Ascending aorta (tissue), 2 donors: ENCODE measurements at regions not wholly inside any gene's neighbourhood (a gene's known extent, or its start where the extent isn't known, plus 50 kb on each side); places are given as distances from the start of the nearest gene placed in this dataset.

Source experiments
- DNase-seq, 2 donors: peaks; one replicate each; pipeline ENCODE4 v3.0.0-alpha.2; 2019; ENCODE audit warnings: low spot score in 2 of 2
- H3K27ac ChIP-seq, 2 donors: fragments of 200-600 bp; sonication (generic); one replicate each; pipeline ENCODE4 v1.5.1; 2016 to 2017; ENCODE audit warnings: mild to moderate bottlenecking in 1 of 2
- H3K27me3 ChIP-seq: fragments of 200-600 bp; sonication (generic); one replicate; pipeline ENCODE4 v1.5.1; 2017
- H3K36me3 ChIP-seq, 2 donors: fragments of 200-600 bp; sonication (generic); one replicate each; pipeline ENCODE4 v1.5.1; 2016
- H3K4me1 ChIP-seq, 2 donors: fragments of 200-600 bp; sonication (generic); one replicate each; pipeline ENCODE4 v1.5.1; 2016 to 2017; ENCODE audit warnings: mild to moderate bottlenecking in 1 of 2
- H3K4me3 ChIP-seq, 2 donors: fragments of 200-600 bp; sonication (generic); one replicate each; pipeline ENCODE4 v1.5.1; 2016 to 2017; ENCODE audit warnings: mild to moderate bottlenecking in 1 of 2
- H3K9me3 ChIP-seq, 2 donors: fragments of 200-600 bp; sonication (generic); one replicate each; pipeline ENCODE4 v1.5.1; 2016
- CTCF ChIP-seq, 3 experiments: fragments of 200-600 bp in 2 of 3; fragments of 450-650 bp in 1 of 3; sonication (generic) in 2 of 3; IDR thresholded peaks; one replicate each; pipeline ENCODE4 v1.5.1; 2016 to 2019; ENCODE audit warnings: antibody characterized with exemption in 3 of 3, mild to moderate bottlenecking in 1 of 3, moderate library complexity in 1 of 3
- intact Hi-C: fragments of 100-400 bp; cut with DNase I; formaldehyde crosslinking; loops from one replicate; pipeline ENCODE4 v1.15.1; 2023

- DNase-seq = no peak
Measured at GRCh38 chr19:31485472-31485871, 136.2 kb upstream of the TSHZ3 start.

GRCh38 chr19:31491242-31491641 lies 142.0 kb upstream of the TSHZ3 start:
- DNase-seq = no peak
- Histone ChIP-seq H3K36me3 (no peaks in the 10 kb centered on the region), H3K4me1 (no peaks in the 10 kb centered on the region), H3K4me3 (no peak overlapping the region), H3K9me3 (no peaks in the 10 kb centered on the region), H3K27me3 (no peaks in the 10 kb centered on the region), H3K27ac (no peak overlapping the region)
- no peak for TF ChIP-seq CTCF (IDR thresholded peaks at IDR 0.05)
- intact Hi-C loops = no loop called here

More at GRCh38 chr19:31485472-31485871, 136.2 kb upstream of the TSHZ3 start:
- Histone ChIP-seq H3K27me3 (no peaks in the 10 kb centered on the region), H3K4me1 (no peaks in the 10 kb centered on the region), H3K36me3 (no peaks in the 10 kb centered on the region), H3K27ac (no peak overlapping the region), H3K4me3 (no peak overlapping the region), H3K9me3 (no peaks in the 10 kb centered on the region)
- intact Hi-C loops = no loop called here
- TF ChIP-seq CTCF (IDR thresholded peaks at IDR 0.05) = no peak

- H3K4me1 ChIP-seq = no peaks in the 10 kb centered on the region
- no peaks in the 10 kb centered on the region for H3K9me3 ChIP-seq
- DNase-seq = no peak
- H3K27ac ChIP-seq = no peak overlapping the region
- no peaks in the 10 kb centered on the region for H3K36me3 ChIP-seq
- intact Hi-C loops = no loop called here
- no peak overlapping the region for H3K4me3 ChIP-seq
- no peaks in the 10 kb centered on the region for H3K27me3 ChIP-seq
- no peak for TF ChIP-seq CTCF (IDR thresholded peaks at IDR 0.05)
Measured at GRCh38 chr19:31492050-31492449, 142.8 kb upstream of the TSHZ3 start.

GRCh38 chr19:31496076-31496475 lies 146.8 kb upstream of the TSHZ3 start:
- DNase-seq = peak in 1 of 2 donors; percentile 35
- Histone ChIP-seq H3K4me1 (no peaks in the 10 kb centered on the region), H3K36me3 (no peaks in the 10 kb centered on the region), H3K4me3 (no peak overlapping the region), H3K9me3 (no peaks in the 10 kb centered on the region), H3K27me3 (no peaks in the 10 kb centered on the region), H3K27ac (no peak overlapping the region)
- intact Hi-C loops = no loop called here
- TF ChIP-seq CTCF (IDR thresholded peaks at IDR 0.05) = no peak

GRCh38 chr19:31497709-31498108 lies 148.5 kb upstream of the TSHZ3 start:
- H3K9me3 ChIP-seq = no peaks in the 10 kb centered on the region
- no peaks in the 10 kb centered on the region for H3K36me3 ChIP-seq
- H3K27ac ChIP-seq = no peak overlapping the region
- no peak for TF ChIP-seq CTCF (IDR thresholded peaks at IDR 0.05)
- H3K27me3 ChIP-seq = no peaks in the 10 kb centered on the region
- DNase-seq = peak in 1 of 2 donors; percentile 28
- H3K4me3 ChIP-seq = no peak overlapping the region
- H3K4me1 ChIP-seq = no peaks in the 10 kb centered on the region
- intact Hi-C loops = no loop called here

- no peak overlapping the region for H3K4me3 ChIP-seq
- no peaks in the 10 kb centered on the region for H3K4me1 ChIP-seq
- no peaks in the 10 kb centered on the region for H3K9me3 ChIP-seq
- no peak overlapping the region for H3K27ac ChIP-seq
- no peaks in the 10 kb centered on the region for H3K36me3 ChIP-seq
- no peaks in the 10 kb centered on the region for H3K27me3 ChIP-seq
- intact Hi-C loops = no loop called here
- TF ChIP-seq CTCF (IDR thresholded peaks at IDR 0.05) = no peak
- peak in 1 of 2 donors; percentile 27 for DNase-seq
Measured at GRCh38 chr19:31498781-31499180, 149.5 kb upstream of the TSHZ3 start.
